GM19351 (cell line): ENCODE measurements at regions not wholly inside any gene's neighbourhood (a gene's known extent, or its start where the extent isn't known, plus 50 kb on each side); places are given as distances from the start of the nearest gene placed in this dataset.

Source experiments
- ATAC-seq: cut with Tn5 transposase; IDR thresholded peaks from one replicate; pipeline ENCODE4 v1.9.1; 2021; ENCODE audit warnings: mild to moderate bottlenecking, moderate library complexity; ENCODE audit not compliant: unreplicated experiment

DNA sequence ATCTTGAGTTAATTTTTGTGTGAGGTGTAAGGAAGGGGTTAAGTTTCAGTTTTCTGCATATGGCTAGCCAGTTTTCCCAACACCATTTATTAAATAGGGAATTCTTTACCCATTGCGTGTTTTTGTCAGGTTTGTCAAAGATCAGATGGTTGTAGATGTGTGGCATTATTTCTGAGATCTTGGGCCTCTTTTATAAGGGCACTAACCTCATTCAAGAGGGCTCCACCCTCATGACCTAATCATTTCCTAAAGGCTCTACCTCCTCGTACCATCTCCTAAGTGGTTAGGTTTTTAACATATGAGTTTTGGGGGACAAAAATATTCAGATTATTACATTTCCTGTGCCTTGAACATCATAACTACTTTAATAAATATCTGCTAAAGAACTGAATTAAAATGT lies 510.9 kb downstream of the UTRN start:
- ATAC-seq: no peak

DNA sequence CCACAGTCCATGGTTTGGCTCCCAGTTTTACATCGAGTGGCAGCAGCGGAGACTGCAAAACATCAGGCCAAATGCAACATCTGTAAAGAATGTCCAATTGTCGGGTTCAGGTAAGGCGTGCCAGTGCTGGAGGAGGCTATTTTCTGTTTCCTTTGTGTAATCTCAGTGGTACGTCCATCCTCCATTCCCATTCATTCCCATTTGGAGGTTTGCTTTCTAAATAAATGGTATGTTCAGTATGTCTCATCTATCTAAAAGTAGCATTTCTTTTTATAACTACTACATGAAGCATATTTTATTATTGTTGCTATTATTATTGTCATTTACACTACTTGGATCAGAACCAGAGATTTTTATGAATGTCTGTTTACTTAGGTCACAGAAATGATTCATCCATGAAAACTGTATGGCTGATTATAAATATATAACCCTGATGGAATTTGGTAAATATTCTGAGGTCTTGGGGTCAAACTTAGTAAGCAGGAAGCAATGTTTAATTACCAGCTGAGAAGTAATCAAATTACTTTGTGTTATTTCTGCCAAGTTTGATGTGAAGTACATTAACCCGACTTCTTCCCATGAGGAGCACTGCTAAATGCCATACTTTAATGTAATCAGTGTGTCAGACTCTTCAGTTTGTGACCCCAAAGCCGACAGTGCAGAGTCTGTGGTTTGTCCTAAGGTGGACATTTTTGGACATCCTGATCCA lies 512.9 kb downstream of the UTRN start:
- no peak for ATAC-seq

DNA sequence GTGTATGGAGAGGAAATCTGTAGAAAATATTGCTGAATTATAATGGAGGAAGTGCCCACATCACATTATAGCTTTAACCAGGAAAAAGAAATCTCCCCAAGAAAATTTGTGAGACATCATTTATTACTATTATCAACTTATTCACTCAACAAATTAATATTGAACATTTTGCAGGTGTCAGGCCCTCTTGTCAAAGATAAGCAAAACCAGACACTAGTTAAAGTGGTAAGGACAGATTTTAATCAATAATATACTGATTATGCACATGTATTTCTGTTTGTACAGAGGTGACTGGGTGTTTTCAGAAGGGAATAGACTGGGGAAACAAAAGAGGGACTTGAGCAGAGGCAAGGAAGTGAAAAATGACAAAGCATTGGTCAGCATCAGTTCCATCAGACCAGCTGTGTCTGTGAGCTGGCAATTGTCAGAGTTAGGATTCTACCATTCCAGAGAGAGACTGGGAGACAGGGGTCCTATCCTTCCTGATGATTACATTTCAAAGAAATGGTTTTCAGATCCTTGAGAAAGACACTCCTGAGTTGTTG lies 519.2 kb downstream of the UTRN start:
- ATAC-seq: no peak

DNA sequence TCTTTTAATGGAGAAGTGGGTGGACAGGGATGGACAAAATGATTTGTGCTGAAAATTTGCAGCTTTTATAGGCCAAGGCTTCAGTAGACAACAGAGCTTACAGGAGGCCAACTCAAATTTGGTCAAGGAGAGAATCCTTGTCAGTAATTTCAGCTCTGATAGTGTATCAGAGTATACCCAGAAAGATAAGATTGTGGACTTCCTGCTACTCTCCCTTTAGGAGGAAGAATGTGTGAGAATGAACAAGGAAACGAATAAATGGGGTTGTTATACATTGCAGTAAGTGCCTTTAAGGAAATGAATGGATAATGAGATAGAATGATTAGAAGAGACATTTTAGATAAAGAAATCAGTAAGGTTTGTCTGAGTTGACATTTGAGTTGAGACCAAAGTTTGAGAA lies 519.9 kb downstream of the UTRN start:
- ATAC-seq: no peak

DNA sequence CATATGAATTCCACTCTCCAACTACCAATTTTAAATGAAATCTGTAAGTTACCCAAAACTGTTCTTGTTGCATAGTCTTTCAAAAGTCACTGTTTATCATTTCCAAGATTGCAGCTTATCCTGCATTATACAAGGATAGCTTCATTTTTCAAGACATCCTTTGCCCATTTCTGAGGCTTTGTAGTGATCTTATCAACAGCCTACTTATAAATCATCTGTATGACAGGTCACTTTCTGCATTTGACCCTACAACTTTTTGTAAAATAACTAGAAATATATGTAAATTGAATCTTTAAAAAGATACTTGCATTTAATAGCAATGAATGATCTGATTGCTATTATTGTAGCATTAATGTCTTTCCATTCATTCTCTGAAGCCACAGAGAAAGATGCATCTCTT lies 521.1 kb downstream of the UTRN start:
- ATAC-seq: no peak

DNA sequence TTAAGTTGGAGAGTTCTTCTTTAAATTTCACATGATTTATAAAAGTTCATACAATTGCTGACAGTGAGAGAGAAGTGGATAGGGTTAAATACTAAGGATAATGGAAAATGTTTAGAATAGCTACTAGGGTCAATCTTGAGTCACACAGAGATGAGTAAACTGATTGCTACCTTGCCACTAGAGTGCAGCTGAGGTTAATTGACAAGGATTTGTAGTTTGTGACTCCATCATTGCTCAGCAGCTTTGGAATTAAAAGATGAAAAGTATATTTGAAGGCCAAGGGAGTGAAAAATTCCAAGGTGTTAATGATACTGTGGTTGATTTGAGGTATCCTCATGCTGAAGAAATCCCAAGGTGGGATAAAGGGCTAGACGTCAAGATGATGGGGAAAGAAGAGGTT lies 524.0 kb downstream of the UTRN start:
- no peak for ATAC-seq

DNA sequence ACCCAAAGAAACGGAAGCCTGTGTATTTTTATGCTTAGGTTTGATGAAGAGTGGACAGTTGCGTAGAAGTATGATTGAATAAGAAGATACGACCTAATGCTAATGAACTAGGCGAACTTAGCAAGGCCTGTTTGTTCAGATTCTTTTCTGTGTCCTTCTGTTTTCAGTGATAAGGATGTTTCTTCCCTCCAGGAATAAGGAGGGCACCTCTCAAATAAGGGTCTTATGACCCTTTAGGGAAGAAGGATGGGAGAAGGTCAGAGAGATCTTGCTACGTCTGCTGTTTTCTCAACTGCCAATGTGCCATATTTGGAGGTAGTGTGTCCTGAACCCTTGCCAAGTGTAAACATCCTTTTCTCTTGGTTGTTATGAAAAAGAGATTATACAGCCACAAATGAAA lies 524.8 kb downstream of the UTRN start:
- no peak for ATAC-seq

DNA sequence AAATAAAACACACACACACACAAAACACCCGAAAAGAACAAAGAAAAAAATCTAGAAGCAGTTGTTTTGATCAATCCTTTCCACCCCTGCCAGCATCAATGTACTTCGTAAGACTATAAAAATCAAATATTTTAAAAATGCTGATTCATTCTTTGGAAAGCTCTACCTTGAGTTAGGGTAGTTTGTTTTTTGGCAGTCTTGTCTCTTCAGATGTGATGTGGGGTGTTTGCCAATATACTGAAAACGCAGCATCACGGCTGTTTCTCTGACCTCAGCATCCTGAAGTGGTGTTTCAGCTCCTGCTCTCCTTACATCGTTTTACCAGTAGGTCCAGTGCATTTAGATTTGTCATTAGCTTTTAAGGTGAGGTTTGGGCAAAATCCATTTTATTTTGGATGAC lies 526.0 kb downstream of the UTRN start:
- ATAC-seq: no peak

DNA sequence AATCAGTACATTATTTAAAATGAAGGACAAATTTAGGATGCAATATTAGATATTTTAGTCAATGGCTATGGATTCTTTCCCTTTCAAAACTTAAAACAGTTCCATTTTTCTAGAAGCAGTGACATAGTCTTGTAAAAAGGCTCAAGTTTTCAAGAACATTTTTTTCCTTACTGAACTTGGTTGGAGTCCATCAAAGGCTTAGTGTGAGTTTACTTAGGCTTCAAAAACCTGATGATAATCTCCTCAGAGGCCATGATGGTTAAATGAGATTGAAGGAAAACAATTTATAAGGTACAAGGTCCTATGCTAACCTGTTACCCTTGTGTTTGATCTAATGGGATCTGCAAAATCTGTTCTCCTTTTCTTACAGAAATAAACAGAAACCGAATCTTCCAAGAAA lies 531.8 kb downstream of the UTRN start:
- no peak for ATAC-seq

DNA sequence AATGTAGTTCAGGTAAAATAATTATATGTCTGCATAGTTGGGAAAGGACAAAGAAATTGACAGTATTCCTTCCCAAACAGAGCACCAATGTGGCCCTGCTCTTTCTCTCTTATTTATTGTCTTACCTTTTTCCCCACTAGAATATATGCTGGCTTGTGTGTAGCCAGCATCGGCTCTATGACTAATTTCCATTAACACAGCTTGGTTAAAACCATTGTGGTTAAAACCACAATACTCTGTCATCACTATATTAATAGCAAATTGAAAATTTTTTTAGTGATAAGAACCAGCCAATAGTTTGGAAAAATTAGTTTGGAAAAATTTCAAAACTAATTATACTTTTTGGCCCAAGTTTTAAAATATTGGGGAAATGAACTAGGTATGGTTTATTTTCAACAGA lies 535.1 kb downstream of the UTRN start:
- no peak for ATAC-seq

DNA sequence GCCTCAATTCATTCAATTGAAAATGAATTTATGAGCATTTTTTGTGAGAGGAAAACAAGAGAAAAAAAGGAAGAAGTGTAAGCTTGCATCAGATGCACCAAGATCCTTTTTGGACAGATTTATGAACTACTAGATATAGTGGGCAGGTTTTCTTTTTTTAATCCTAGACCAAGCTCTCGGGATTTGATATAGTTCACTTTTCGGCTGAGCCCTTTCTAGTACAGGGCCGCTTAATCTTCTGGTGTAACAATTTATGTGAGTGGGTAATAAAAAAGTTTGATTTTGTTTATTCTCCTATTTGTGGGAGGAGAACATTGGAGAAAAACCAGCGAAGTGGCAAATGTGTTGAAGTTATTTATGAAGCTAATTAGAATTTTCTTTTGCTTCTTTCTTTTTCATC lies 538.0 kb downstream of the UTRN start:
- no peak for ATAC-seq

DNA sequence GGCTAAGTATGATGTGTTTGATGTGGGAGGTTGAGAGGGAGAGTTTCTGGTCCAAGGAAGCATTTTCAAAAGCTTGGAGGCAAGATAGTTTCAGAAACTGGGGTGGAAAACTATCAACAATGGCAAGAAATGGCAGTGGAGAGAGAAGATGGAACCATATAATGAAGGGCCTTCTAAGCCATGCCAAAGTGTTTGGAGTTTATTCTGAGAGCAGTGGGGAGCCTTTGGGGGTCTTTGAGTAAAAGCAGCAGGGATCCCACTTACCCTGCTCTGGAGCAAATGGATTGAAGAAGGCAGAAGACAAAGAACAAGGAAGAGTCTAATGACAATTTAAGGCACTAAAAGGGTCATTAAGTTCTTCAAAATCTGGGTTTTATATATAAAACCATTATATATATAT lies 538.9 kb downstream of the UTRN start:
- ATAC-seq: no peak

DNA sequence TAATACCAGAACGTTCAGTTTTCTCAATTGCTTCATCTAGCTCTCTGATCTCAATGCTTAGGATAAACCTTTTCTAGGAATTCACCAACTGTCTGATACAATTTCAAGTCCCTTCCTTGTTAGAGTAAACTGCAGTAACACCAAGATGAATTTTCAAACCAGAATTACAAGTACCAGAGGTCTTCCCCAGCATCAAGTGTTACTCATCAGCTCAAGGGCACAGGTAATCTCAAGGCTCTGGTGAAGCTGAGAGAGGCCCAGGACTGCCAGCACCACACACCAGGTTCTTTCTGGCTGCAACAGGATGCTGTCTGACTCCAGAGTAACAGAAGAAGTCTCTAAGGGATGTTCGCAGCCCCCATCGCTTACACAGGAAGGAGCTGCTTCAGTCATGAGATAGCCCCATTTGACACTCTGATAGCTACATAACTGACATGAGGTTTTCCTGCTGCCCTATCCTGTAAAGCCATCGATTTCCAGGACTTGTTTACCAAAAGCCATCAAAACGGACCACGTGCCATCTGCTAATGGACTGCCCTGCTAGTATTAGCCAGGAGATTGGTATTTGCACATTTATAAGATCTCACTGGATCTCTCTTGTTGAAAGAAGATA lies 549.4 kb downstream of the UTRN start:
- ATAC-seq: no peak

DNA sequence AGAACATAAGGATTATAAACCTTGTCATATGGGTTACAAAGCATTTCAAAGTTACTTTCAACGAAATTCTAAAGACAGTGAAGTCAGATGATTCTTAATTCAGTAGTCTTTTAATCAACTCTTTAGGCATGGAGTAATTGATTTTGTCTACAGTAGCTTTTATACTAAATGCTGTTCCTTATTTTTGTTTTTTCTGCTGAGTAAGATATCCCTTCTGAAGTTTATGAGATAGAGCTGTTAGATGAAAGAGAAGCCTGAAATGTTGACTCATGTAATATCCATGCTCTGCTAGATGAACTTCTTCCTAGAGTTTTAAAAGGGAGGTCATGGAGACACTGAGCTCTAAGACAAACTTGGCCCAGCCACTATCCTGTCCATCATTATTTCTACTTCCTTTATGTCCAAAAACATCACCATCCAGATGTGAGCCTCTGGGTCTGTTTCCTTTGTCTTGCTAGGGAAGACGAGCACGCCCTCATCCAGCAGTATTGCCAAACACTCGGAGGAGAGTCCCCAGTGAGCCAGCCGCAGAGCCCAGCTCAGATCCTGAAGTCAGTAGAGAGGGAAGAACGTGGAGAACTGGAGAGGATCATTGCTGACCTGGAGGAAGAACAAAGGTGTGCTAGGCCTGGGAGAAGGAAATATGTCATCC lies 550.3 kb downstream of the UTRN start:
- no peak for ATAC-seq

DNA sequence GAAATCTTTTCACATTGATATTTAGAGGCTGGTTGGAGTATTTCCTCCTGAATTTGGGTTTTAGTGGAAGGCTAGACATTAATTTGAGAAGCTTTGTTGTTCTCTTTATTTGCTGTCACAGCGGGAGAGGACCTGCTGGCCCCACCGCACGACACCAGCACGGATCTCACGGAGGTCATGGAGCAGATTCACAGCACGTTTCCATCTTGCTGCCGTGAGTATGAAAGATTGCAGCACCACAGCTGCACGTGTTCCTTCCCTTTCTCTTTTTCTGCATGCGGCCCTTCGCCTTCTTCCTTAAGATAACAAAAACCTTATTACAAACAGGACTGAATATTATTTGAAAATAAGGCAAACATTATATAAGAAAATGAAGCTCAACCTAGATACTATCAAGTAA lies 555.5 kb downstream of the UTRN start:
- no peak for ATAC-seq

DNA sequence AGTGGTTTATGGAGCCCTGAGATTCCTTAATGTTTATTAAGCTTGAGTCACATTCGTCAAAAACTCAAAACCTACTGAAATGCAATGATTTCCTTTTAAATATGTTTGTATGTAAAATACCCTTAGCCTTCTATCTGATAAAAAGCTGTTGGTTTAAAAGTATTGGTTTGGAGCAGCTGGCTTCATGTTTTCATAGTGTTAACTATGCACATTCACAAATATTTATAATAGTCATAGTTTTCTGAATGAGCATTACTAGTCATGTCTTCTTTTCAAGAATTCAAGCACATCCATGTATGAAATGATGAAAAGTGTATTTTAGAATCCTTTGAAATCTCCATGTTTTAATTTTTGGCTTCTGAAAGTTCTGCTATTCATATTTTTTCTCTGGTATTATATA lies 558.6 kb downstream of the UTRN start:
- ATAC-seq: no peak

DNA sequence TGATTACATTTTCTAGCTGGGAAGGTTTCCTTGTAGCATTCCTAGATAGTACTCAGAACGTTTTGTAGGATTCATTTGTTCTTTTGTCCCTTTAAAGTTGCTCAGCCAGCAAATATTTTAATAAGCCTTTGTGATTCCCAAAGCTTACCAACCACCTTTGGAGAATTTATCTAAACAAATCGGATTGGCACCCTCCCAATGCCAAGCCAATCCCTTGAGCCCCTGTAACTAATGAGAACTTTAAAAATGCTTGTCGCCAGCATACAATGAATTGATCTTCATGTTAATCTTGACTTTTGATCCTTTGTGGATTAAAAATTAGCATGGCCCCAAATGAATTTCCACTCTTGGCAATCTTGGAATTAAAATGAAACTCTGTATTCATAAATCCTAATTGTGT lies 559.5 kb downstream of the UTRN start:
- no peak for ATAC-seq

DNA sequence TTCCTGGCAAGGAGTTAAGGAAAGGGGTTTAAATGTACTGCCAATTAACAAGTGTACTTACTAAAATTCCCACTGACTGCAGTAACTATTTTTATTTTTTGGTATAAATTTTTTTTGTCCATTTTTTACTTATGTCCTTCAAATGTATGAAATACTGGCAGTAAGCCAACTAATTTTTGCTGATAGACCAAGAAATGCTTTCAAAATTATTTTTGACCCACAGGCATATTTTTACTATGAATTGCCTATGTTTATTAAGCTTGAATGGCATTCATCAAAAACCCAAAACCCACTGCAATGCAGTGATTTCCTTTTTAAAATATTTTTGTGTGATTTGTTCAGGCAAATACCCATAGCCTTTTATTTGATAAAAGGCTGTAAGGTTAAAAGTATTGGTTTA lies 560.1 kb downstream of the UTRN start:
- no peak for ATAC-seq

DNA sequence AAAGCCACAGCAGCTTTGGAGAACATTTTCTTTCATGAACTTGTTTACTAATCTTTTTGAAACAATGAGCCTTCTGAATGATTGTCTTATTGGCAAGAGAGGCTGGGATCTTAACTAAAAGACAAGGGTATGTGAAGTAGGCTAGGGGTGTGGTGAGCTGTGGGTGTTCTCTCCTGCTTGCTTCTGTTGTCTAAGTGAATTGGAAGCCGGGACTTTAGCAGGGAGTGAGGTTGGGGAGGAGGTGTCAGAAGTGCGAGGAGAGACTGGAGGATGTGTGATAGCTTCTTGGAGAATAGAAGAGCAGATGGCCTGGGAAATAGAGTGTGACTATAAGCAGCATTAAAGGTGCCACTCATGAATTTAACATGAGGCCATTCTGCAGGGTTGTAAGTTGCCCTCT lies 562.8 kb downstream of the UTRN start:
- no peak for ATAC-seq

DNA sequence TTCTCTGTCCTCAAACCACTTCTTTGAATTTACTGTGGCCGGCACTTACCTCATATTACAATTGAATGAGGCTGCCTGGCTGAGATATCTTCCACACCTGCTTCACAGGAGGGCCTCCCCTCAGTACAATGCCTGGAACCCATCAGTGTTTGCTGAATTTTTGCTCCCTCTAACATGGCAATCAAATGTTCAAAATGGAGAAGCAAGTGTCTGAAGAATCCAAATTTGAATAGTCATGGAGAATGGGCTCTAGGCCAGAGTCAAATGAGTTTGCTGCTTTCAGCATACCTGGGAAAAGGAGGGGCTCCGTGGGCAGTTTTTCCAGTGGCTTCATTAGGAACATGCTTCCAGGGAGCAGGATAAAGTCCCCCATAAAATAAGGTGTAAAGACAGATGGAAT lies 564.8 kb downstream of the UTRN start:
- ATAC-seq: no peak

DNA sequence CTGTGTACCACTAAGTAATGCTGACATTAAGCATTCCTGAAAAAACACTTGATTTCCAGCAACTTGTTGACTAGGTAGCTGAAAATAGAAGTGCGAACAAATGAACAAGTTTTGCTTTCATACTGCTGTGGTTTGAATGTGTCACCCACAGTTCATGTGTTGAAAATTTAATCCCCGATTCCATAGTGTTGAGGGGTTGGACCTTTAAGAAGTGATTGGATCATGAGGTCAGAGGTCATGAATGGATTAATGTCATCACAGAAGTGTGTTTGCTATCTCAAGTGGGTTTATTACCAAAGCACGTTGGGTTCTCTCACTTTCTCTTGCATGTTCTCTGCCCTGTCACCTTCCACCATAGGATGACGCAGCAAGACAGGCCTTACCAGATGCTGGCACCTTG lies 568.5 kb downstream of the UTRN start:
- no peak for ATAC-seq

DNA sequence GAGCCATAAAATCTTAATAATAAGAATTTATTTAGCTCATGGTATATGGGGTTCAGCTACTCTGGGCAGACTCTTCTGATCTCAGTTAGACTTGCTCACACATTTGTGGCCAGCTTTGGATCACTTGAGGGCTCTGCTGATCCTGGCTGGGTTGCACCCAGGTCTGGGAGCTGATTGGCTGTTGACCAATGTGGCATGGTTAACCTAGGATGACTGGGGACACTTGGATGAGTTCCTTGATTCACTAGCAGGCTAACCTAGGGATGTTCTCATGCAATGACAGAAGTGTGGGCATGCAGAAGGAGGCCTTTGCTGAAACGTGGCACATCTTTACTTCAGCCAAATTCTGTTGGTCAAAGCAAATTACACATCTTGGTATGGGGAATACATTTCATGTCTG lies 569.5 kb downstream of the UTRN start:
- no peak for ATAC-seq
